Mesenchymal stem cell (in vitro differentiated cells and primary cell): ENCODE measurements at regions not wholly inside any gene's neighbourhood (a gene's known extent, or its start where the extent isn't known, plus 50 kb on each side); places are given as distances from the start of the nearest gene placed in this dataset.
A peak's percentile ranks its signal among the peaks of the same experiment; 100 is the strongest.
"Not testable (repeated sequence)": the region's sequence is repeated elsewhere in the genome, so short reads cannot be mapped to it uniquely, and the experiment has no call there.

Experiments used
- DNase-seq: peaks from one replicate; pipeline ENCODE4 v3.0.0-alpha.2; 2013
- H2AFZ ChIP-seq: one replicate; pipeline ENCODE4 v1.6.1; 2013; ENCODE audit warnings: low read depth, mild to moderate bottlenecking, control low read depth, inconsistent platforms, low read length, moderate library complexity
- H2AK5ac ChIP-seq: 2 replicates; pipeline ENCODE4 v1.6.1; 2013; ENCODE audit warnings: low read length, moderate library complexity, mild to moderate bottlenecking, inconsistent platforms; ENCODE audit not compliant: severe bottlenecking
- H2BK120ac ChIP-seq: one replicate; pipeline ENCODE4 v1.6.1; 2013; ENCODE audit warnings: low read depth, mild to moderate bottlenecking, inconsistent platforms, low read length, moderate library complexity
- H2BK12ac ChIP-seq, 2 experiments: one replicate each; pipeline ENCODE4 v1.6.1; 2013; ENCODE audit warnings: inconsistent platforms in 2 of 2, low read length in 2 of 2, mild to moderate bottlenecking in 2 of 2, moderate library complexity in 2 of 2, control low read depth in 1 of 2
- H2BK15ac ChIP-seq: one replicate; pipeline ENCODE4 v1.6.1; 2013; ENCODE audit warnings: mild to moderate bottlenecking, low read depth, inconsistent platforms; ENCODE audit not compliant: poor library complexity, severe bottlenecking
- H2BK5ac ChIP-seq: 2 replicates; pipeline ENCODE4 v1.6.1; 2013; ENCODE audit warnings: low read depth, mild to moderate bottlenecking, low read length, control low read depth, inconsistent platforms; ENCODE audit not compliant: poor library complexity, severe bottlenecking
- H3K14ac ChIP-seq, 2 experiments: one replicate each; pipeline ENCODE4 v1.6.1; 2013; ENCODE audit warnings: inconsistent platforms in 2 of 2, low read length in 2 of 2, control low read depth in 1 of 2, mild to moderate bottlenecking in 1 of 2, moderate library complexity in 1 of 2
- H3K18ac ChIP-seq, 2 experiments: one replicate each; pipeline ENCODE4 v1.6.1; 2013; ENCODE audit warnings: inconsistent platforms in 2 of 2, low read length in 2 of 2, control low read depth in 1 of 2, low read depth in 1 of 2, mild to moderate bottlenecking in 1 of 2
- H3K23ac ChIP-seq, 2 experiments: one replicate each; pipeline ENCODE4 v1.6.1; 2013; ENCODE audit warnings: inconsistent platforms in 2 of 2, low read length in 2 of 2, mild to moderate bottlenecking in 2 of 2, moderate library complexity in 2 of 2, control low read depth in 1 of 2
- H3K27ac ChIP-seq: 2 replicates; pipeline ENCODE4 v1.5.1; 2013; ENCODE audit warnings: mild to moderate bottlenecking, moderate library complexity, low read length, control low read depth, inconsistent platforms; ENCODE audit not compliant: poor library complexity, severe bottlenecking
- H3K27me3 ChIP-seq, 2 experiments: 2 replicates each; pipeline versions ENCODE4 v1.6.1 to v1.7.0; 2013; ENCODE audit warnings: low read length in 2 of 2, mild to moderate bottlenecking in 2 of 2, moderate library complexity in 2 of 2, control low read depth in 1 of 2, inconsistent platforms in 1 of 2; ENCODE audit not compliant: control insufficient read depth in 1 of 2, insufficient read depth in 1 of 2
- H3K36me3 ChIP-seq, 2 experiments: 2 replicates each; pipeline versions ENCODE4 v1.6.1 to v1.7.0; 2013; ENCODE audit warnings: low read length in 2 of 2, control low read depth in 1 of 2, inconsistent platforms in 1 of 2, low read depth in 1 of 2, mild to moderate bottlenecking in 1 of 2; ENCODE audit not compliant: insufficient read depth in 2 of 2, control insufficient read depth in 1 of 2
- H3K4ac ChIP-seq, 2 experiments: one replicate each; pipeline ENCODE4 v1.6.1; 2013; ENCODE audit warnings: inconsistent platforms in 2 of 2, low read length in 2 of 2, mild to moderate bottlenecking in 2 of 2, moderate library complexity in 2 of 2, control low read depth in 1 of 2, low read depth in 1 of 2
- H3K4me1 ChIP-seq: 2 replicates; pipeline ENCODE4 v1.6.1; 2013; ENCODE audit warnings: low read depth, low read length, control low read depth; ENCODE audit not compliant: control insufficient read depth, insufficient read depth
- H3K4me2 ChIP-seq: 2 replicates; pipeline ENCODE4 v1.6.1; 2013; ENCODE audit warnings: low read length, mild to moderate bottlenecking, inconsistent platforms; ENCODE audit not compliant: poor library complexity, severe bottlenecking
- H3K4me3 ChIP-seq, 2 experiments: 2 replicates each; pipeline versions ENCODE4 v1.5.1 to v1.7.0; 2013; ENCODE audit warnings: low read length in 2 of 2, mild to moderate bottlenecking in 2 of 2, control low read depth in 1 of 2, low read depth in 1 of 2; ENCODE audit not compliant: insufficient read depth in 1 of 2
- H3K79me1 ChIP-seq: replicated peaks from 2 replicates; pipeline ENCODE4 v1.6.1; 2013; ENCODE audit warnings: mild to moderate bottlenecking, control low read depth, low read length, inconsistent platforms; ENCODE audit not compliant: poor library complexity, severe bottlenecking
- H3K9ac ChIP-seq: 2 replicates; pipeline ENCODE4 v1.7.0; 2013; ENCODE audit warnings: mild to moderate bottlenecking, low read length, moderate library complexity
- H3K9me3 ChIP-seq: 2 replicates; pipeline ENCODE4 v1.7.0; 2013; ENCODE audit warnings: mild to moderate bottlenecking, low read length; ENCODE audit not compliant: control insufficient read depth
- H4K8ac ChIP-seq: one replicate; pipeline ENCODE4 v1.6.1; 2013; ENCODE audit warnings: inconsistent platforms, mild to moderate bottlenecking, low read length, moderate library complexity
- H4K91ac ChIP-seq: one replicate; pipeline ENCODE4 v1.6.1; 2013; ENCODE audit warnings: mild to moderate bottlenecking, low read length, inconsistent platforms
- WGBS: methylation state at CpG from one replicate; pipeline ENCODE4 v1.1.7; 2013; ENCODE audit warnings: mixed read lengths; 5-methylcytosine and 5-hydroxymethylcytosine counted together

DNA sequence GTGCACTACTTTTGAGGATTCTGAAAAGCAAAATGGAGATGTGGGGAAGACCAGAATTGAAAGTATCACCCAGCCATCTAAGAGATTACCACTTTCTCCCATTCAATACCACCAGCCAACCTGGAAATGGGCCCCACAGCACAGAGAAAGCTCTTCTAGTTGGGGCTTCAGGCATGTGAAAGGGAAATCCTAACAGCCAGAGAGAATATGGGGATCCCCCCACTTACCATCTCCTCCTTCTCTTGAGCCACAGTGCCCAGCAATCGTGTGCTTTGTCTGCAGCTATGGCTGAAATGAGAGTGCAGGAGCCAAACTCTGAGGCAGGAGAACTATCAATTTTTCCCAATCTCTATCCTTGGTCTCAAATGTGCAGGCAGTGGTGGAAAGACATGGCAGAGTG lies 173.2 kb upstream of the KCTD7 start:
- H2BK15ac ChIP-seq, H2AFZ ChIP-seq, DNase-seq, H3K14ac ChIP-seq, H3K79me1 ChIP-seq, H2BK5ac ChIP-seq, H3K36me3 ChIP-seq, H3K27ac ChIP-seq, H2BK120ac ChIP-seq, H3K27me3 ChIP-seq, H3K9me3 ChIP-seq, H4K91ac ChIP-seq, H4K8ac ChIP-seq, H3K4me2 ChIP-seq, H3K4ac ChIP-seq, H2AK5ac ChIP-seq, H3K9ac ChIP-seq, H3K18ac ChIP-seq, H3K4me3 ChIP-seq, H2BK12ac ChIP-seq, H3K23ac ChIP-seq, H3K4me1 ChIP-seq: not testable (repeated sequence)
- WGBS, result no CpG with 5 or more reads among the region's 1 CpG

DNA sequence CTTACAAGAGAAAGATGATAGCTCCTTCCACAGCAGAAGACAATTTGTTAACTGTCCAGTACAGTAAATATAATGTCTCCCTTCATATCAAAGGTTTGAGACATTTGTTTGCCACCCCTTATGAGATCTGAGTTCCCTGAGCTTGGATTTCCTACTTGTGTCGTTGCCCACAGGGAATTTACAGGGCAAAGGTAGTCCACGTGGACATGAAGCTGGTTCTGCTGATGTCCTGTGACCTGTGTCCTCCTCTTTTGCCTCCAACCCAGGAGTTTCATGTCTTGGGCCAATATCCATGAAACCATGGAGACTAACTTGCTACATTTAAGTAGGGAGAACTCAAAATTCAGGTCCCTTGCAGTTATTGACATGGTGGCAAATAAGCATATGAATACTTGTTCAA lies 172.2 kb upstream of the KCTD7 start:
- not testable (repeated sequence) for H3K9me3 ChIP-seq, H2AFZ ChIP-seq, H2BK120ac ChIP-seq, H3K27ac ChIP-seq, H3K4ac ChIP-seq, H2BK12ac ChIP-seq, DNase-seq, H3K14ac ChIP-seq, H4K8ac ChIP-seq, H3K36me3 ChIP-seq, H3K9ac ChIP-seq, H2BK5ac ChIP-seq, H3K23ac ChIP-seq, H3K4me2 ChIP-seq, H3K4me3 ChIP-seq, H2AK5ac ChIP-seq, H3K4me1 ChIP-seq, H4K91ac ChIP-seq, H3K79me1 ChIP-seq, H2BK15ac ChIP-seq, H3K18ac ChIP-seq, H3K27me3 ChIP-seq
- 83% methylated on average over 2 of the region's 2 CpGs for WGBS

DNA sequence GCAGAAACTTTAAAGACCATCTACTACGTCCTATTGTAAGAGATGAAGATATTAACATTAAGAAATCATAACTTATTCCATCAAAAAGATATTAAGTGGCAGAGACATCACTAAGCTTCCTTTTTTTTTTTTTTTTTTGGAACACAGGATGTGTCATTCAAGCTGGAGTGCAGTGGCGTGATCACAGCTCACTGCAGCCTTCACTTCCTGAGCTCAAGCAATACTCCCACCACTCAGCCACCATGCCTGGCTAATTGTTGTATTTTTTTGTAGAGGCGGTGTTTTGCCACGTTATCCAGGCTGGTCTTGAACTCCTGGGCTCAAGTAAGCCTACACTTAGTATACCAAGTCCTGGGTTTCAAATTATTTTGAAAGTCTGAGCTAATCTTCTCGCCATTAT lies 169.7 kb upstream of the KCTD7 start:
- not testable (repeated sequence) for H3K4me1 ChIP-seq, H3K4me2 ChIP-seq, H2BK120ac ChIP-seq, H3K27ac ChIP-seq, H3K4ac ChIP-seq, H3K79me1 ChIP-seq, H3K27me3 ChIP-seq, H3K9me3 ChIP-seq, H2BK5ac ChIP-seq, H3K14ac ChIP-seq, H3K4me3 ChIP-seq, H4K8ac ChIP-seq, H4K91ac ChIP-seq, H3K23ac ChIP-seq, H3K36me3 ChIP-seq, H2AFZ ChIP-seq, DNase-seq, H2BK12ac ChIP-seq, H3K18ac ChIP-seq, H2AK5ac ChIP-seq, H2BK15ac ChIP-seq, H3K9ac ChIP-seq
- WGBS, result 75% methylated on average over 2 of the region's 5 CpGs

DNA sequence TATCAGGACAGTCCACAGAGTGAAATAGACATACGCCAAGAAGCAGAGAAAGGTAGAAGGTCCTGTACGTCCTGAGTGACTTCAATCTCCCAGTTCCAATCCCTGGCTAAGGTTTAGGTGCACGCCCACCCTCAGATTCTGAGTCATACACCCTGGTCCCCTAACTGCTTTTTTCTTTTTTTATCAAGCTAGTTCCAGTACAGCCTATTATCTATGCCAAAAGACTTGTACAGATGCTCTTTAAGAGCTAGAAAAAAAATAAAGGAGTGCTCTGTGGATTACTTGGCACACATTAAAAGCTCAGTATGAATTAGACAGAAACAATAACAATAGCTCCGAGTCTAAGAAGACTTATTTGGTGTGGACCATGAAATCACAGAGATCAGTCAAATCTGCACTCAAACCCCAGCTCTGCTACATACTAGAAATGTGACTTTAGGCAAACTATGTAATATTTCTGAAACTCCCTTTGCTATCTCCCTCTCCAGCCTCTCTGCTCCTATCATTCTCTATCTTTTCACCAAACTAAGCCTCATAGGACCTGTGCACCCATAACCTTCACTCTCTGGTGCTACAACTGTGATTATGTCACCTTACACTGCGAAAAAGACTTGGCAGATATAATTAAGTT lies 168.8 kb upstream of the KCTD7 start:
- H2BK12ac ChIP-seq, H3K4me3 ChIP-seq, H3K4me1 ChIP-seq, H3K4ac ChIP-seq, H2BK120ac ChIP-seq, H2AK5ac ChIP-seq, H3K27ac ChIP-seq, H3K23ac ChIP-seq, H3K4me2 ChIP-seq, DNase-seq, H2BK5ac ChIP-seq, H2BK15ac ChIP-seq, H3K27me3 ChIP-seq, H4K8ac ChIP-seq, H3K36me3 ChIP-seq, H3K9ac ChIP-seq, H3K9me3 ChIP-seq, H4K91ac ChIP-seq, H2AFZ ChIP-seq, H3K79me1 ChIP-seq, H3K14ac ChIP-seq: not testable (repeated sequence)
- peak overlapping the region in 1 of 2 experiments; percentile 48 for H3K18ac ChIP-seq
- 87% methylated on average over 4 of the region's 5 CpGs for WGBS
